ENCODE measurements at regions not wholly inside any gene's neighbourhood (a gene's known extent, or its start where the extent isn't known, plus 50 kb on each side); places are given as distances from the start of the nearest gene placed in this dataset.

DNA sequence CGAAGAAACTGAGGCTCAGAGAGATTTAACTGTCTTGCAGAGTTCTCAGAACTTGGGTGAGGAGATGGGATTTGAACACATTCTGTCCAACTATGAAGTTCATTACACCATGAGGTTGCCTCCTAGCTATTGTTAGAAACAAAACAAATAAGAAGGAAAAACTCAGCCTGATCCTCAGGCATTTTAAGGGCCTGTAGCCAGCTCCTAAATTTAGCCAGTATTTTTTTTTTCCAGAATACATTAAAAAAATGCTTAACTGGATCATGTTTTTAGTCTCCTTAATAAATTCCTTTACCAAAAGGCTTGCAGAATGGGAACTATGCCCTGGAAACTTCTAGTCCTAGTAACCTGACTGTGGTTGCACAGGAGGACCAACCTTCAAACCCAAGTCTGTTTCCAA is 212.0 kb downstream of the CSNK2A3 start:
- H3K4me1 Mint-ChIP-seq, result no peaks in the 10 kb centered on the region
- Histone ChIP-seq H3K36me3 (ENCODE audit: control insufficient read depth, insufficient read depth, low read length) (no peaks in the 10 kb centered on the region), H3K4me1 (ENCODE audit: control insufficient read depth, insufficient read depth, low read length) (no peaks in the 10 kb centered on the region), H3K27me3 (ENCODE audit: control insufficient read depth, insufficient read depth, low read length, poor library complexity, severe bottlenecking) (no peaks in the 10 kb centered on the region), H3K27ac (ENCODE audit: low read depth, low read length) (no peak overlapping the region), H3K9ac (ENCODE audit: extremely low read depth, low read length, poor library complexity, severe bottlenecking) (no peak overlapping the region), H3K9me3 (ENCODE audit: control insufficient read depth, low read length) (no peaks in the 10 kb centered on the region), H3K4me3 (ENCODE audit: low read length) (no peak overlapping the region)
- H3K9me3 Mint-ChIP-seq, result no peaks in the 10 kb centered on the region
- no peak overlapping the region for H3K4me3 Mint-ChIP-seq
- H3K36me3 Mint-ChIP-seq (ENCODE audit: low read depth), result no peaks in the 10 kb centered on the region
- H3K27me3 Mint-ChIP-seq (ENCODE audit: insufficient read depth), result no peaks in the 10 kb centered on the region
- DNase-seq, result no peak
- H3K27ac Mint-ChIP-seq, result no peak overlapping the region
- TF ChIP-seq, protein P1, sequence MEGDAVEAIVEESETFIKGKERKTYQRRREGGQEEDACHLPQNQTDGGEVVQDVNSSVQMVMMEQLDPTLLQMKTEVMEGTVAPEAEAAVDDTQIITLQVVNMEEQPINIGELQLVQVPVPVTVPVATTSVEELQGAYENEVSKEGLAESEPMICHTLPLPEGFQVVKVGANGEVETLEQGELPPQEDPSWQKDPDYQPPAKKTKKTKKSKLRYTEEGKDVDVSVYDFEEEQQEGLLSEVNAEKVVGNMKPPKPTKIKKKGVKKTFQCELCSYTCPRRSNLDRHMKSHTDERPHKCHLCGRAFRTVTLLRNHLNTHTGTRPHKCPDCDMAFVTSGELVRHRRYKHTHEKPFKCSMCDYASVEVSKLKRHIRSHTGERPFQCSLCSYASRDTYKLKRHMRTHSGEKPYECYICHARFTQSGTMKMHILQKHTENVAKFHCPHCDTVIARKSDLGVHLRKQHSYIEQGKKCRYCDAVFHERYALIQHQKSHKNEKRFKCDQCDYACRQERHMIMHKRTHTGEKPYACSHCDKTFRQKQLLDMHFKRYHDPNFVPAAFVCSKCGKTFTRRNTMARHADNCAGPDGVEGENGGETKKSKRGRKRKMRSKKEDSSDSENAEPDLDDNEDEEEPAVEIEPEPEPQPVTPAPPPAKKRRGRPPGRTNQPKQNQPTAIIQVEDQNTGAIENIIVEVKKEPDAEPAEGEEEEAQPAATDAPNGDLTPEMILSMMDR (conservative IDR thresholded peaks at IDR 0.05), result no peak
- 100% methylated on average over 1 of the region's 1 CpG; no CpG with 5 or more reads in 1 of the 2 experiments for WGBS, 2 experiments (ENCODE audit: insufficient coverage in 1 of 2, insufficient read length in 1 of 2)

DNA sequence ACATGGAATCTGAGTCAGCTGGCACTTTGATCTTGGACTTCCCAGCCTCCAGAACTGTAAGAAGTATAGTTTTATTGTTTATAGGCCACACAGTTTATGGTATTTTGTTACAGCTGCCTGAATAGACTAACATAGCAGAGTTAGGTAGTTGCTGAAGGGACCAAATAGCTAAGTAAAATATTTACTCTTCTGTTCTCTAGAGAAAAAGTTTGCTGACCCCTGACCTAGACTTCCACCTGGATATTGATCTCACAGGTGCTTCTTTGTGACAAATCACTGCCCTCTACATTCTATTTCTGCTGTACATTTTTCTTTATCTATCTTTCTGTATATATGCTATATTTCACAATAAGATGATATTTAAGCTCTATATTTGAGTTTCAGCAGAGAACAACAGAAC is 212.5 kb downstream of the CSNK2A3 start:
- no peaks in the 10 kb centered on the region for H3K9me3 Mint-ChIP-seq
- Histone ChIP-seq H3K27ac (ENCODE audit: low read depth, low read length) (no peak overlapping the region), H3K9me3 (ENCODE audit: control insufficient read depth, low read length) (no peaks in the 10 kb centered on the region), H3K4me3 (ENCODE audit: low read length) (no peak overlapping the region), H3K4me1 (ENCODE audit: control insufficient read depth, insufficient read depth, low read length) (no peaks in the 10 kb centered on the region), H3K9ac (ENCODE audit: extremely low read depth, low read length, poor library complexity, severe bottlenecking) (no peak overlapping the region), H3K27me3 (ENCODE audit: control insufficient read depth, insufficient read depth, low read length, poor library complexity, severe bottlenecking) (no peaks in the 10 kb centered on the region), H3K36me3 (ENCODE audit: control insufficient read depth, insufficient read depth, low read length) (no peaks in the 10 kb centered on the region)
- DNase-seq, result no peak
- no peak overlapping the region for H3K27ac Mint-ChIP-seq
- H3K4me3 Mint-ChIP-seq, result no peak overlapping the region
- H3K36me3 Mint-ChIP-seq (ENCODE audit: low read depth), result no peaks in the 10 kb centered on the region
- TF ChIP-seq, protein P1 (conservative IDR thresholded peaks at IDR 0.05), result no peak
- no peaks in the 10 kb centered on the region for H3K4me1 Mint-ChIP-seq
- no peaks in the 10 kb centered on the region for H3K27me3 Mint-ChIP-seq (ENCODE audit: insufficient read depth)

DNA sequence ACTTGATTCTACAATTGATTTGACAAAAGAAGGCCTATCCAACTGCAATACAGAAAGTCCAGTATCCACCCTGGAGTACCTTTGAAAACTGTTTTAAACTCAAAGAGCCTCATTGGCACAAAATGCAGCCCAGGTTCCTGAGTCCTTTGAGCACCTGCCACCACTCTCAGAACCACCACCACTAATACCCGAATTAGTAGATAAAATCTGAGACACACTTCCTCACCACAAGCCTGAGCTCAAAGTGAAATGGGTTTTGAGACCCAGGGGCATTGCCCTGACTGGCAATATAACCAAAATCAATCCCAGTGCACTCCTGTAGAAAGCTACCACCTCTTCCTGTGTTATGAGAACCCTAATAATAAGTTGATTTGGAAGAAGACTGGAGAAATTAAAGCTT is 215.7 kb downstream of the CSNK2A3 start:
- Mint-ChIP-seq H3K27me3 (ENCODE audit: insufficient read depth) (no peaks in the 10 kb centered on the region), H3K9me3 (no peaks in the 10 kb centered on the region), H3K27ac (no peak overlapping the region), H3K4me3 (no peak overlapping the region), H3K4me1 (no peaks in the 10 kb centered on the region), H3K36me3 (ENCODE audit: low read depth) (no peaks in the 10 kb centered on the region)
- no peak for DNase-seq
- TF ChIP-seq, protein P1 (conservative IDR thresholded peaks at IDR 0.05), result no peak
- Histone ChIP-seq H3K36me3 (ENCODE audit: control insufficient read depth, insufficient read depth, low read length) (no peaks in the 10 kb centered on the region), H3K9ac (ENCODE audit: extremely low read depth, low read length, poor library complexity, severe bottlenecking) (no peak overlapping the region), H3K27ac (ENCODE audit: low read depth, low read length) (no peak overlapping the region), H3K9me3 (ENCODE audit: control insufficient read depth, low read length) (no peaks in the 10 kb centered on the region), H3K4me1 (ENCODE audit: control insufficient read depth, insufficient read depth, low read length) (no peaks in the 10 kb centered on the region), H3K27me3 (ENCODE audit: control insufficient read depth, insufficient read depth, low read length, poor library complexity, severe bottlenecking) (no peaks in the 10 kb centered on the region), H3K4me3 (ENCODE audit: low read length) (no peak overlapping the region)
- WGBS, 2 experiments (ENCODE audit: insufficient coverage in 1 of 2, insufficient read length in 1 of 2), result 77 to 100% methylated on average over 1 of the region's 1 CpG
